Muscle layer of duodenum (tissue), 2 donors: ENCODE measurements at regions not wholly inside any gene's neighbourhood (a gene's known extent, or its start where the extent isn't known, plus 50 kb on each side); places are given as distances from the start of the nearest gene placed in this dataset.

Experiments
- H3K27ac ChIP-seq: one replicate; pipeline ENCODE4 v1.7.0; 2013; ENCODE audit warnings: mild to moderate bottlenecking, low read length
- H3K27me3 ChIP-seq: one replicate; pipeline ENCODE4 v1.7.0; 2013; ENCODE audit warnings: low read depth, mild to moderate bottlenecking, control low read depth, low read length
- H3K36me3 ChIP-seq, 2 donors: one replicate each; pipeline ENCODE4 v1.7.0; 2013; ENCODE audit warnings: low read length in 2 of 2, control low read depth in 1 of 2, mild to moderate bottlenecking in 1 of 2; ENCODE audit not compliant: insufficient read depth in 2 of 2, control insufficient read depth in 1 of 2
- H3K4me1 ChIP-seq, 2 donors: one replicate each; pipeline ENCODE4 v1.7.0; 2013; ENCODE audit warnings: low read length in 2 of 2, mild to moderate bottlenecking in 2 of 2, control low read depth in 1 of 2, moderate library complexity in 1 of 2; ENCODE audit not compliant: insufficient read depth in 2 of 2, control insufficient read depth in 1 of 2
- H3K4me3 ChIP-seq, 2 donors: one replicate each; pipeline ENCODE4 v1.7.0; 2013; ENCODE audit warnings: low read length in 2 of 2, low read depth in 1 of 2, mild to moderate bottlenecking in 1 of 2
- H3K9me3 ChIP-seq, 2 donors: one replicate each; pipeline ENCODE4 v1.7.0; 2013; ENCODE audit warnings: low read length in 2 of 2, control low read depth in 1 of 2, mild to moderate bottlenecking in 1 of 2; ENCODE audit not compliant: control insufficient read depth in 1 of 2
- donor health status: healthy.

DNA sequence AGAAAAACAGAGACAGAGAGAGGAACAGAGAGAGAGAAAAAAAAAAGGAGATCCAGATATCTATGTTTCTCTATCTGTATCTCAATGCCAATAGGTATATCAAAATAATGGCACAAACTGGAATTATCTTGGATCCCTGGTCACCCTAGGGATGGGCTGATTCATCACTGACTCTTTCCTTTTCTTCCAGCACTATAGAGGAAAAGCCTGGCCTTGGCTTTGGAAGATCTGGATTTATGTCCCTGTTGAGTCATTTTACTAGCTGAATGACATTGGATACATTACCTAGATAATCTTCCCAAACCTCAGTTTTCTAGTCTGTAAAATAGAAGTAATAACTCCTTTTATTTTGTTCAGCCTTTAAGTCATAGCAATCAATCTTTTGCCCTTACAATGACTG, 152.8 kb upstream of the GDF10 start:
- no peaks in the 10 kb centered on the region for H3K4me1 ChIP-seq
- no peaks in the 10 kb centered on the region for H3K27me3 ChIP-seq
- H3K27ac ChIP-seq: no peak overlapping the region
- no peaks in the 10 kb centered on the region for H3K9me3 ChIP-seq
- H3K36me3 ChIP-seq: no peaks in the 10 kb centered on the region
- H3K4me3 ChIP-seq: no peak overlapping the region

DNA sequence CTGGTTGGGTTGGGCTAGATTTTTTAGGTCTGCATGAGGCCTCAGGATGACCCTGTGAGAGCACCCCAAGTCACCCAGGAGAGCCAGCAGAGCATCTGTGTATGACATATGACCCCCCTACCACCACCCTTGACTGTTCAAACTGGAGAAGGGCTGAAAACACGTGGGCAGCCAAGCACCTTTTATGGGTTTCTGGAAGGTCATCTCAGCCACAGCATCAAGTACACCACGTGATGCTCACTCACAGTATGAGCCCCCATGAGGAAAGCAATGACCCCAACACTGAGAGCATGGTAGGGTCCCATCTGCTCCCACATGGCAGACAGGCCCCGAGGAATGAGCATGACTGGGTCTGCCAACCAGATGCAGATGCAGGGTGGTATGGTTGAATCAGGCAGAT, 149.4 kb upstream of the GDF10 start:
- Histone ChIP-seq H3K4me1 (no peaks in the 10 kb centered on the region), H3K4me3 (no peak overlapping the region), H3K9me3 (peaks cover 0 to 10% of the 10 kb centered on the region in 2 donors), H3K36me3 (no peaks in the 10 kb centered on the region), H3K27ac (no peak overlapping the region), H3K27me3 (no peaks in the 10 kb centered on the region)

DNA sequence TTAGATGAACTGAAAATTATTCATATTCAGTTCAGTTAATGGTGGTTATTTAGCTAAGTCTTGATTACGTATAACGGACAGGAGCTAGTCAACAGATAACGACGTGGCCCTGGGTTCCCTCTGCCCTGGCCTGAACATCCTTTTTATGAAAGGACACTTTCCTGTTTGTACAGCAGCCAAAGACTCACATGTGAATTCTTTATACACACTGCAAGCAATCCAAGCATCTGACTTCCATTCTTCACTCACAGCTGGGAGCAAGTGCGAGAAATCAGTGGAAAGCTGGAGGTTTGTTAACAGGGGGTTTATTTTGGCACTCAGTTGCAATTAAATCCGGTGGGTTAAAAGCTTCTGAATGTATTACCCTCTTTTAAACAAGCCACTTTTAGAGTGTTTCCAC, 148.1 kb upstream of the GDF10 start:
- Histone ChIP-seq H3K27ac (no peak overlapping the region), H3K36me3 (no peaks in the 10 kb centered on the region), H3K4me1 (no peaks in the 10 kb centered on the region), H3K27me3 (no peaks in the 10 kb centered on the region), H3K9me3 (peaks cover 0 to 11% of the 10 kb centered on the region in 2 donors), H3K4me3 (no peak overlapping the region)

DNA sequence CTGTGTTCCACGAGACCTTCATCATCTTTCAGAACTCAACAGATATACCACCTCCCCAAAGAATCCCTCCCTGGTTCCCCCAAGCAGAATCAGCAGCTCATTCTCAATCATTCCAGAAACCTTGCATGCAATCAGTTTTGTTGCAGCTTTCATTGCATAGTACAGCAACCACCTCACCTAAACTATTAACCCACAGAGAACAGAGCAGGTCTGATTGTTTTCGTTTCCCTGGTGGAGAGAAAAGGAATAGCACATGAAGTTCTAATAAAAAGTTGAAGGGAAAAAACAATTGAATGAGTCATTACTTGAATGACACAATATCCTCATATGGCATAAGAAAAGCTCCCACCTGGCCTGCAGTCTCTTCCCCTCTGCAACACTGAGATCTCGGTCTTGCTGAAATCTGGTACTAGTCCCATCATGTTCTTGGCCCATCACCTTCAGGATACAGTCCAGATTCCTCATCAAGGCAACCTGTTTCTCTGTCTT, 147.1 kb upstream of the GDF10 start:
- peaks cover 0 to 11% of the 10 kb centered on the region in 2 donors for H3K9me3 ChIP-seq
- no peak overlapping the region for H3K4me3 ChIP-seq
- H3K27me3 ChIP-seq: no peaks in the 10 kb centered on the region
- H3K4me1 ChIP-seq: no peaks in the 10 kb centered on the region
- no peaks in the 10 kb centered on the region for H3K36me3 ChIP-seq
- H3K27ac ChIP-seq: no peak overlapping the region

DNA sequence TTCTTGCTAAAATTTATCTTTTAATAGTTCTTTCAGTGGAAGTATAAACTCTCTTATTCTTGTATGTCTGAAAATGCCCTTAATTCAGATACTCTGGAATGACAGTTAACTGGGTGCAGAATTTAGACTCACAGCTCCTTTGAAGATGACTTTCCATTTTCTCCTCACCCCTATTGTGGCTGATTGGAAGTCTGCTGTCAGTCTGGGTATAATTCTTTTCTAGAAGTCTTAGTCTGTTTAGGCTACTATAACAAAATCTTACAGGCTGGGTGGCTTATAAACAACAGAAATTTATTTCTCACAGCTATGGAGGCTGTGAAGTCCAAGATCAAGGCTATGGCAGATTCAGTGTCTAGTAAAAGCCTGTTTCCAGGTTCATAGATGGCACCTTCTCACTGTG, 145.2 kb upstream of the GDF10 start:
- H3K36me3 ChIP-seq: no peaks in the 10 kb centered on the region
- H3K9me3 ChIP-seq: peaks cover 0 to 11% of the 10 kb centered on the region in 2 donors

DNA sequence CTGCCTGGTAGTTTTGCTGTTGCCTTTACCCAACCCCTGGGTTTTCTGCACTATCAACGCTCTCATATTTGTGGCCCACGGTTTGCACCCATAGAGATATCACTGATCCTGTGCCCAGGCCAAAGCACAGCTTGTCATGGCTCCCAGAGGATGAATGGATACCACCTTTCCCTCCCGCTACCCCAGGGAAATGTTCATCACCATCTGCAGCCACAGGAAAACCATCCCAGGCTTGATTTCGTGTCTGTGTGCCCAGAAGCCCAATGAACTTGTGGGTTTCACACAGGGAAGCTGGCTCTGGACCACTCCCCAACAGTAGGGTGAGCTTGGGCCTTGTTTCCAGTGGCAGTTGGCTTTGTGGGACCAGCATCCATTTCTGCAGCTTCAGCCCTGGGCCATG, 143.1 kb upstream of the GDF10 start:
- Histone ChIP-seq H3K4me1 (peaks cover 0 to 8% of the 10 kb centered on the region in 2 donors), H3K9me3 (peaks cover 0 to 11% of the 10 kb centered on the region in 2 donors), H3K36me3 (no peaks in the 10 kb centered on the region), H3K4me3 (no peak overlapping the region), H3K27me3 (no peaks in the 10 kb centered on the region), H3K27ac (no peak overlapping the region)

More for the DNA sequence above, 145.2 kb upstream of the GDF10 start:
- no peaks in the 10 kb centered on the region for H3K4me1 ChIP-seq
- no peaks in the 10 kb centered on the region for H3K27me3 ChIP-seq
- H3K4me3 ChIP-seq: no peak overlapping the region
- H3K27ac ChIP-seq: no peak overlapping the region

DNA sequence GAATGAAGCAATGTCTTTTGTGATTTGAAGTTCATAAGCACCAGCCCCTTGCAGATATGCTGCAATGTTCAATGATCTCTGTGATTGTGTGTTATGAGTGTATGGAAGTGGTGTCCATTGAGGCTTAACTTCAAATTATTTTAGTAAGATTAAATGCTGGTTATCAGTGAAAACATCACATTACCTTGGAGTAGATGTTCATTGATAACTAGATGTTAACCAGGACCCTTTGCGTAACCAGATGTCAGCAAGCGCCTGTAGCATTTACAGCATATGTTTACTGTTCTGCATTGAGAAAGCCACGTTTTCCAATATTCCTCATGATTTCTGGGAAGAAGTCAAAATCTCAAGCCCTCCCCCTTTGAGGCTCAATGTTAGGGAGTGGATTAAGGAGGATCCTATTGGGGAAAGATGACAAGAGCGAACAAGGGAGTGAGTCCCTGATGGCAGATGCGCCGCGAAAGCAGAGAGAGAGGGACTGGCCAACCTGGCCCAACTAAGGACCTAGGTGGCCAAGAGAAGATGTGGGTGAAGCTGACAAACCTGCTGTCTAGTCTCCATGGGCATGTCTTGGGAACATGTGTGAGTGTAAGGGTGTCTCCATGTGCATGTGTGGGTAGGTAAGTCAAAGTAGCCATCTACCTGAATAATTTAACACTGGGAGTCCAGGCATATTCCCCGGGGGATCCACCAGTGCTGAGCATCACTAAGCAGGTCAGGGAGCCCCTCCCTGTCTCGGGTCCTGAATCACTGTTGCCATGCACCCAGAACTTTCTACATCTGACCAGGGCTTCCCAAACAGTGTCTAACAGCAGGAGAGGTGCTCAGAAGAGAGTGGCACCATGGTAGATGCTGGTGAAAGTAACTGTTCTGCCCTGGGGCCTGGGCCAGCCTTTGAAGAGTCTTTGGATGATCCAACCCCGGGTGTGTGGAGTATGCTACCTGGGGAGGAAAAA, 141.6 kb upstream of the GDF10 start:
- H3K36me3 ChIP-seq: no peaks in the 10 kb centered on the region
- H3K27ac ChIP-seq: no peak overlapping the region
- H3K4me1 ChIP-seq: peaks cover 0 to 8% of the 10 kb centered on the region in 2 donors
- peaks cover 0 to 11% of the 10 kb centered on the region in 2 donors for H3K9me3 ChIP-seq
- no peaks in the 10 kb centered on the region for H3K27me3 ChIP-seq
- H3K4me3 ChIP-seq: no peak overlapping the region

DNA sequence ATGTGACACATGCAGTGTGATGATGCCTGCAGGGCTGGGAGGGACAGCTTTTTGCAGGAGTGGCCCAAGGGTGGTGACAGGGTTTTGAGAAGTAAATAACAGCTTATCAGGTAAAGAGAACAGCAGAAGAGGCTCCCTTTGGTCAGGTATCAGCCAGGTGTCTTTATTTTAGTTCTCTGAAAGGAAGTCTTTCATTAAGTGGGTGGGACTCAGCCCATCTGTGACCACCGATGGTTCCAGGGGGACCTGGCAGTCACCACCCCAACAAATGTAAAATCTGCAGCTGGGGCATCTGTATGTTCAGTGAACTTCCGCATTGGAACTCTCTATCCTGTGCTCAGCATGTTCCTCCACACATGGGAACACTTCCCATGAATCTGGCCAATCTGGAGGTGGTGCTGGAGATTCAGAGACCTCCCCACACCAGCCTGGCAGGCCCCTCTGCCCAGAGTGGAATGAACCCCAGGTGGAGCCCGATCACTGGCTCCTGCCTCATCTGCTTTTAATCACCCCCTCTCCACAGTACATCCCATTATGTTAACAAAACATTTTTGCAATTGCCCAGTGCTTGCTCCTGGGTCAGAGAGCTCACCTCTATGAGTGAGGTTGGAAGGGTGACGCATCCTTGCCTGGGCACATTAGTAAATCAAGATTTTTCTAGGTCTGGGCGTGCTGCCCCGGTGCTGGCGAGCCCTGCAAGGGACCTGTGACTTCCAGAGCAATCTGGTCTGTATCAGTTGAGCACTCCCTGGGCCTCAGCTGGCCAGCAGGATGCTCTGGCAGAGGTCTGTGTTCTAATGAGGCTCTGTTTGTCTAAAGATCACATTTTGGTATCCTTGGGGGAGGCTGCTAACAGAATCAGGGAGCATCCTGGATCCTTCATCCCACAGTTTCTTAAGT, 140.4 kb upstream of the GDF10 start:
- H3K27me3 ChIP-seq: no peaks in the 10 kb centered on the region
- H3K27ac ChIP-seq: no peak overlapping the region
- peaks cover 0 to 11% of the 10 kb centered on the region in 2 donors for H3K9me3 ChIP-seq
- H3K4me3 ChIP-seq: no peak overlapping the region
- H3K4me1 ChIP-seq: peaks cover 0 to 8% of the 10 kb centered on the region in 2 donors
- no peaks in the 10 kb centered on the region for H3K36me3 ChIP-seq

DNA sequence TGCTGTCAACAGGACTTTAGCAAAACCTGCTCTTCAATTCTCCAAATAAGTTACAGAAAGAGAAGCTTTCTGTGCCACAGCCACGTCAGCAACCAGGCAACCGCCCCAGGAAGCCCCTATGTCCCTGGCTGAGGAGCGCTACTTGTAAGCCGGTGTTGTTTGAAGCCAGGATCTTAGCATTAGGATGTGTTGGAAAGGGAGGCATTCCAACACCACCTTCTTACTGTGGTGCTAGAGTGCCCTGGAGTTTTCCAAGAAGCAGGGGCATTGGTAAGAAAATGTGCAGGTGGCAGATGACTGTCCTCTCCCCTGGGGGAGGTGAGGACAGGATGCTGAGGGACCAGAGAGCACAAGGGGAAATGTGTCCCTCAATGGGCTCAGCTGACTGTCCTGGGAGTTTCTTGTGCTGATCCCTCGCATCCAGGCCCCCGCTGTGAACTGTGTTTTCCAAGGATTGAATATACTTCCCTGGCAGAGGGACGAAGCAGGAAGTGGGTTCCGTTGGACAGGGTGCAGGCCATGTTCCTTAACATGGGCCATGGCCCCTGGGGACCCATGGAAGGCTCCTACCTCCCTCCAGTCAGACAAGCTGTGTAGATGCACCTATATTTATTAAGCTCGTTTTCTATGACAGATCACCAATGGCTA, 139.6 kb upstream of the GDF10 start:
- H3K4me1 ChIP-seq: peaks cover 0 to 11% of the 10 kb centered on the region in 2 donors
- H3K27me3 ChIP-seq: no peaks in the 10 kb centered on the region
- no peaks in the 10 kb centered on the region for H3K36me3 ChIP-seq
- H3K4me3 ChIP-seq: no peak overlapping the region
- no peak overlapping the region for H3K27ac ChIP-seq
- peaks cover 0 to 4% of the 10 kb centered on the region in 2 donors for H3K9me3 ChIP-seq

DNA sequence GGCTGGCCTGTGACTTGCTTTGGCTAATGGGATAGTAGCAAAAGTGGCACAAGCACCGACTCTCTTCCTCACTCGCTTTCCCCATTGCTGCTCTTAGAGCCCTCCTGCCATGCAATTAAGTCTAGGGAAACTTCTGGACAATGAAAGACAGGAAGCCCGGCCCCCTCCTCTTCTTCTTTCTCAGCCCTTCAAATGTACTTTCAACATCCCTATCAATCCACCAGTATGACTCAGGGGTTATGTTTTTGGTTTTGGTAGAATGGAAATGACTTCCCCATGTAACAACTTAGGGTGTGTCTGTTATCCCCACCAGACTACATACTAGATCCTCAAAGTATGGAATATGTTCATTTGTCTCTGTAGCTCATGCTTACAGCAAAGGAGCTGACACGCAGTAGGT, 139.0 kb upstream of the GDF10 start:
- Histone ChIP-seq H3K36me3 (no peaks in the 10 kb centered on the region), H3K27ac (no peak overlapping the region), H3K4me3 (no peak overlapping the region), H3K9me3 (no peaks in the 10 kb centered on the region), H3K4me1 (peaks cover 0 to 15% of the 10 kb centered on the region in 2 donors), H3K27me3 (no peaks in the 10 kb centered on the region)

DNA sequence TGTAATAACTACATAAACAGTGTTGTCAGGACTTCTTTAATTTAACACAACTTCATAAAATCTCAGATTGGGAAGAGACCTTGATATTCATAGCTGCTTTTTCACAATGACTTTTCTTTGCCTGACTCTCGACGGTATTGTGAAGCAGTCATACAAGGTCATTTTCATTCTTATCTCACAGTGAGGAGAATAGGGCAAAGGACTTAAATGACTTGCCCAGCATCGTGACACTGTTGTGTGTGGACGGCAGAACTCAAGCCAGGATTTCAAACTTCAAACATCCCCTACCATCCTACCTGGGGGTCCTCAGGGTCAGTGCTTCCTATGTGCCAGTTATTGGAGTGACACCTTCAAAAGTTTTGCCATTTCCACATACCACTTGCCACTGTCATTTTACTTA, 138.5 kb upstream of the GDF10 start:
- no peak overlapping the region for H3K4me3 ChIP-seq
- no peaks in the 10 kb centered on the region for H3K9me3 ChIP-seq
- no peaks in the 10 kb centered on the region for H3K27me3 ChIP-seq
- peaks cover 0 to 18% of the 10 kb centered on the region in 2 donors for H3K4me1 ChIP-seq
- no peaks in the 10 kb centered on the region for H3K36me3 ChIP-seq
- no peak overlapping the region for H3K27ac ChIP-seq
